ENCODE measurements at regions not wholly inside any gene's neighbourhood (a gene's known extent, or its start where the extent isn't known, plus 50 kb on each side); places are given as distances from the start of the nearest gene placed in this dataset.

DNA sequence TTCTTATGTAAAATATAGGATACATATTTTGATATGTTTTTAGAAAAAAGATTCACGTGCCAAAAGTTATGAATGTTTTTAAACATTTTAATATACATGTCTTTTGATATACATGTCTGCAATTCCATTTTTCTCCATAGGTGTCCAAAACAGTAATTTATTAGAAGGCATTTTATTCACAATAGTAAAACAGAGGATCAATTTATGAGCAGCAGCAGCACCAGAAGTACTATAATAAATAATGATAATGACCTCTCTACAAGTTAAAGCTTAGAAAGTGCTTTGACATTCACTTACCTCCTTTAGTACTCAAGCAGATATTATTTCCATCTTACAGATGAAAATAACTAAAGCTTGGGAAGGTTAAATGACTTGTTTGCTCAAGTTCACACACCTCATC, 96.7 kb upstream of the DBX1 start:
- TF ChIP-seq, protein P1, sequence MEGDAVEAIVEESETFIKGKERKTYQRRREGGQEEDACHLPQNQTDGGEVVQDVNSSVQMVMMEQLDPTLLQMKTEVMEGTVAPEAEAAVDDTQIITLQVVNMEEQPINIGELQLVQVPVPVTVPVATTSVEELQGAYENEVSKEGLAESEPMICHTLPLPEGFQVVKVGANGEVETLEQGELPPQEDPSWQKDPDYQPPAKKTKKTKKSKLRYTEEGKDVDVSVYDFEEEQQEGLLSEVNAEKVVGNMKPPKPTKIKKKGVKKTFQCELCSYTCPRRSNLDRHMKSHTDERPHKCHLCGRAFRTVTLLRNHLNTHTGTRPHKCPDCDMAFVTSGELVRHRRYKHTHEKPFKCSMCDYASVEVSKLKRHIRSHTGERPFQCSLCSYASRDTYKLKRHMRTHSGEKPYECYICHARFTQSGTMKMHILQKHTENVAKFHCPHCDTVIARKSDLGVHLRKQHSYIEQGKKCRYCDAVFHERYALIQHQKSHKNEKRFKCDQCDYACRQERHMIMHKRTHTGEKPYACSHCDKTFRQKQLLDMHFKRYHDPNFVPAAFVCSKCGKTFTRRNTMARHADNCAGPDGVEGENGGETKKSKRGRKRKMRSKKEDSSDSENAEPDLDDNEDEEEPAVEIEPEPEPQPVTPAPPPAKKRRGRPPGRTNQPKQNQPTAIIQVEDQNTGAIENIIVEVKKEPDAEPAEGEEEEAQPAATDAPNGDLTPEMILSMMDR (IDR thresholded peaks at IDR 0.05; ENCODE audit: low read depth, low read length, missing control alignments), result no peak
- no peak overlapping the region for H3K4me3 ChIP-seq (ENCODE audit: low read depth, low read length)
- DNase-seq (ENCODE audit: low read depth), result no peak
- in situ Hi-C loops (cut with HindIII; ENCODE audit: low sequenced_read_pairs), result no loop called here

DNA sequence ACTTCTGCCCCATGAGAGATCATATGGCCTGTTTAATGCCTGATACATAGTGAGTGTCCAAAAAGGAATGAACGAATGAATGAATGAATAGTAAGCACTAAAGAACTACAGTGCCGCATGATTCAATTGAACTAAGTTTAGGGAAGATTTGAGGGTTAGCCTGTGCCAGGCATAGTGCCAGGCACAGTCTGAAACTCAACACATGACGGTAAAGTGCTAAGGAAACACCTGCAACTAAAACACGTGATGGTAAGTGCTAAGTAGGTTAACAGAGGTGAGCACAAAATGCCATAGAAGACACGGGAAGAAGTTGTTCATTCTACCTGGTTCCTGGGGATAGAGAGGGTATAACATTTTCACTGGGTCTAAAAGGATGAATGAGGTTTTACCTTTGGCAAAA, 93.5 kb upstream of the DBX1 start:
- no peak for DNase-seq (ENCODE audit: low read depth)
- TF ChIP-seq, protein P1 (IDR thresholded peaks at IDR 0.05; ENCODE audit: low read depth, low read length, missing control alignments), result no peak
- in situ Hi-C loops (cut with HindIII; ENCODE audit: low sequenced_read_pairs), result no loop called here
- no peak overlapping the region for H3K4me3 ChIP-seq (ENCODE audit: low read depth, low read length)

DNA sequence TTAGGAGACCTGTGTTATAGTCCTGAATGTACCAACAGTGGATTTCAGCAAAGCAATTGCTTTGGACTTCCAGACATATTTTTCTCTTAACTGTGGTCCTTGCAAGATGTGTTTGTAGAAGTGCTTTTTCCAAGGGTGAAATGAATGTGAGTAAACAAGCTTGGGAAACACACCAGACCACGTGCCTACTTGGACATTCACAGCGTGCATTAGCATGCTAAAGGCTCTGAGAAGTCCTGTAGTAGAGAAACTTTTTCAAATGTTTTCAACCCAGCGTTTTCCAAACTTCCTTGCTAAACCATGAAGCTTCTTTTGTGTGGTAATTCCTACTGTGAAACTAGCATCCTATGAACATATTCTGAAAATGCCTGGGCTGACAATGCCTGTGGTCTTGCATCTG, 91.2 kb upstream of the DBX1 start:
- TF ChIP-seq, protein P1 (IDR thresholded peaks at IDR 0.05; ENCODE audit: low read depth, low read length, missing control alignments), result no peak
- no peak for DNase-seq (ENCODE audit: low read depth)
- in situ Hi-C loops (cut with HindIII; ENCODE audit: low sequenced_read_pairs), result no loop called here
- H3K4me3 ChIP-seq (ENCODE audit: low read depth, low read length), result no peak overlapping the region

DNA sequence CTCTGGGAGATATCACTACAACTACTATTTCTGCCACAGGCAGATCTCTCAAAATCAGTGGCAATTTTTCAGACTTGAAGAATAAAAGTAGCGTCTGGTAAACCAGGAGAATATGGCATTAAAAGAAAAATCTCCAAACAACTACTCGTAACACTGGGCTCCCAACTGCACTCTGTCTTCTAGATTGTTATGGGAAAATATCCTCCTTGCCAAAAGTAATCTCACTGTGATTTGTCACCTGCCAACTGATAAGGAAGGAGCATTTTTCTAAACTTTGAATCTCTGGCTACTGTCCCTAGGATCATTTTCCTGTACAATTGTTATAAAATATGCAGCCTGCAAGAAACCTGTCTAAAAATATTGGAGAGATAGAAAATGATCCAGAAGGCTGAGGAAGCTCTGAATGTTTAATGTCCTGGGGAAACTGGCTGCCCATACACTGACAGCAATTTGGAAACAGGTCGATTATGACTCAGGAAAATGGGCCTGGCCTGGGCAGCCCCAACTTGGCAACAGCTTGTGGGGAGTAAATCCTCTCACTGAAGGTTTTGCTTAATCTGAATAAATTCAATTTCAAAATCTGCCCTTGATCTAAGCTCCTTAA, 90.5 kb upstream of the DBX1 start:
- TF ChIP-seq, protein P1 (IDR thresholded peaks at IDR 0.05; ENCODE audit: low read depth, low read length, missing control alignments), result no peak

DNA sequence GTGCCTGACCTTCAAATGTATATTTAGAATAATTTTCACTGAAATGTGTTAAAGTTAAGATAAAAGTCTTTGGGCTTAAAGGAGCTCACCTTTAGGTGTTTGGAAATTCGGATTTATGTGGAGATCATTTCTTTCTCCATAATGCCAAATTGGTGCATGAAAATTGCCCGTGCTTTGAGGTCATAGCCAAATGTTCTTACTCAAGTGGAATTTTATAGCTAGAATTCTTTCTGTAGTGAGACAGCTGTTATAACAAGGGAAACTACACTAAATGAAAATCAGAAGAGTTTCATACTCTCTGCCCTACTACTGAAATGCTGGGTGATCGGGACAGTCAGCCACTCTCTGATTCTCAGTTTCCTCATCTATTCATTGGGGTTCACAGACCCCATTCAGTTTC, 89.5 kb upstream of the DBX1 start:
- no peak overlapping the region for H3K4me3 ChIP-seq (ENCODE audit: low read depth, low read length)
- in situ Hi-C loops (cut with HindIII; ENCODE audit: low sequenced_read_pairs), result no loop called here
- TF ChIP-seq, protein P1 (IDR thresholded peaks at IDR 0.05; ENCODE audit: low read depth, low read length, missing control alignments), result no peak
- DNase-seq (ENCODE audit: low read depth), result no peak

More for the DNA sequence above, 90.5 kb upstream of the DBX1 start:
- DNase-seq (ENCODE audit: low read depth), result no peak
- no peak overlapping the region for H3K4me3 ChIP-seq (ENCODE audit: low read depth, low read length)
- in situ Hi-C loops (cut with HindIII; ENCODE audit: low sequenced_read_pairs), result no loop called here

DNA sequence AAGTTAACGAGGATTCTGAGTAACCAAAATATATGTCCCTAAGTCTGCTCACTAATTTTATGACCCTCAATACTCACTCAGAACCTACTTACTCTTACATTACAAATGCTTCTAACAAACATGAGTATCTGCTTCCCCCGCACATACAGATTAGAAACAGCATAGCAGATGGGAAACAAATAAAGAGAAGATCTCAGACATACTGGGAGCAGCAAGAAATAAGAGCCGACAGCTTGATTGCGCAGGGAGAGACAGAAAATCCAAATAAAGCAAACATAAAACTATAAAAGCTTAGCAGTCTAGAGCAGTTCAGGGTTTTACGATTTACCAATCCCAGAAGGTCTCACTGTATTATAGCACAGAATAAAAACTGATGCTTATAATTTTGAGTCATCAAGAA, 89.1 kb upstream of the DBX1 start:
- no peak for DNase-seq (ENCODE audit: low read depth)
- TF ChIP-seq, protein P1 (IDR thresholded peaks at IDR 0.05; ENCODE audit: low read depth, low read length, missing control alignments), result no peak
- in situ Hi-C loops (cut with HindIII; ENCODE audit: low sequenced_read_pairs), result no loop called here
- H3K4me3 ChIP-seq (ENCODE audit: low read depth, low read length), result no peak overlapping the region
